ENCODE measurements at regions not wholly inside any gene's neighbourhood (a gene's known extent, or its start where the extent isn't known, plus 50 kb on each side); places are given as distances from the start of the nearest gene placed in this dataset.

DNA sequence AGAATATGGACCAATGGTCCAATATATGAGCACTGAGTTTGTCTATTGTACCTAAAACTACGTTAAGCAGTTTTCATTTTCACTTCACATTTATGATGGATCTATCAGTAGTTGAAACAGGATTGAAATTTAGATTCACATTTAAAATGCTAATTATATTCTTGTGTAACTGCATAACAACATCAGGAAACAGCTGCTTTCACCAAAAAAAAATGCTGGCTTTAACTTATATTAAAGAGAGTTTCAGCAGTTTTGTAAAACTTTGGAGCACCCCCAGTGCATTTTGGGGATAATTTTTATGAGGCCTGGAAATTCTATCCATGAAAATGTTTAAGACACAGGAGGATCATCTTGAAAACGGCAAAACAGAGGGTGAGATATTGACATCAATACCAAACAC lies 142.8 kb upstream of the ROBO2 start:
- DNase-seq = no peak
- intact Hi-C loops (cut with DNase I; ENCODE audit: low total_unique reads) (no loop called here), in situ Hi-C loops (cut with MboI; ENCODE audit: low pct_ligation_motif_present in 1 of 4, low pct_unique_long_range_greater_than_20kb in 1 of 4, low sequenced_read_pairs in 3 of 4) (no loop called here)
- H3K9me3 ChIP-seq = no peaks in the 10 kb centered on the region
- H3K27ac ChIP-seq = no peak overlapping the region
- H3K4me1 ChIP-seq = no peaks in the 10 kb centered on the region
- no peak overlapping the region for H3K4me3 ChIP-seq
- H3K36me3 ChIP-seq = no peaks in the 10 kb centered on the region
- TF ChIP-seq, protein P1, sequence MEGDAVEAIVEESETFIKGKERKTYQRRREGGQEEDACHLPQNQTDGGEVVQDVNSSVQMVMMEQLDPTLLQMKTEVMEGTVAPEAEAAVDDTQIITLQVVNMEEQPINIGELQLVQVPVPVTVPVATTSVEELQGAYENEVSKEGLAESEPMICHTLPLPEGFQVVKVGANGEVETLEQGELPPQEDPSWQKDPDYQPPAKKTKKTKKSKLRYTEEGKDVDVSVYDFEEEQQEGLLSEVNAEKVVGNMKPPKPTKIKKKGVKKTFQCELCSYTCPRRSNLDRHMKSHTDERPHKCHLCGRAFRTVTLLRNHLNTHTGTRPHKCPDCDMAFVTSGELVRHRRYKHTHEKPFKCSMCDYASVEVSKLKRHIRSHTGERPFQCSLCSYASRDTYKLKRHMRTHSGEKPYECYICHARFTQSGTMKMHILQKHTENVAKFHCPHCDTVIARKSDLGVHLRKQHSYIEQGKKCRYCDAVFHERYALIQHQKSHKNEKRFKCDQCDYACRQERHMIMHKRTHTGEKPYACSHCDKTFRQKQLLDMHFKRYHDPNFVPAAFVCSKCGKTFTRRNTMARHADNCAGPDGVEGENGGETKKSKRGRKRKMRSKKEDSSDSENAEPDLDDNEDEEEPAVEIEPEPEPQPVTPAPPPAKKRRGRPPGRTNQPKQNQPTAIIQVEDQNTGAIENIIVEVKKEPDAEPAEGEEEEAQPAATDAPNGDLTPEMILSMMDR (IDR thresholded peaks at IDR 0.05) = no peak
- TF ChIP-seq POLR2AphosphoS5 (IDR thresholded peaks at IDR 0.05) = no peak
- no peaks in the 10 kb centered on the region for H3K27me3 ChIP-seq
- 55 to 59% methylated on average over 2 of the region's 2 CpGs for WGBS, 2 donors (ENCODE audit: low coverage in 1 of 2)

DNA sequence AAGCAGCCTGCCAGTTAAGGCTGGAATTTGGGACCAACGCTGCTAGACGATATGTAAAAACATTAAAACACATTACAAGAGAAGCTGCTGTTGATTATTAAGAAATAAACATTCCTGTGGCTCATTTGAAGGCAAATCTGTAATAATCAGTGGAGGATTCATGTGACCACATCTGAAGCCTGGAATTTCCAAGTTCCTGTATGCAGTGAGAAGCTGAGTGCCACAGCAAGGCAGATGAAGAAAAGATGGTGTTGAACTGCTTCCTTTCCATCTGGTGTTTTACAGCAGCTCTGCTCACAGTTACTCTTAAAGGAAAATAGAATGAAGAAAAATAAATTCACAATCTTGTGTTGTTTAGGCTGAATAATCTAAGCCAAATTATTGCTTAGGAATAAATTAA lies 139.3 kb upstream of the ROBO2 start:
- 84 to 88% methylated on average over 2 of the region's 2 CpGs for WGBS, 2 donors (ENCODE audit: low coverage in 1 of 2)
- Histone ChIP-seq H3K4me3 (no peak overlapping the region), H3K27ac (no peak overlapping the region), H3K27me3 (no peaks in the 10 kb centered on the region), H3K9me3 (no peaks in the 10 kb centered on the region), H3K4me1 (no peaks in the 10 kb centered on the region), H3K36me3 (no peaks in the 10 kb centered on the region)
- no peak for DNase-seq
- intact Hi-C loops (cut with DNase I; ENCODE audit: low total_unique reads) = no loop called here
- TF ChIP-seq, protein P1 (IDR thresholded peaks at IDR 0.05) = no peak
- TF ChIP-seq POLR2A (IDR thresholded peaks at IDR 0.05) (no peak), EP300 (IDR thresholded peaks at IDR 0.05; ENCODE audit: low read depth) (no peak), POLR2AphosphoS5 (IDR thresholded peaks at IDR 0.05) (no peak)
- in situ Hi-C loops (cut with MboI; ENCODE audit: low pct_ligation_motif_present in 1 of 4, low pct_unique_long_range_greater_than_20kb in 1 of 4, low sequenced_read_pairs in 3 of 4) = no loop called here

DNA sequence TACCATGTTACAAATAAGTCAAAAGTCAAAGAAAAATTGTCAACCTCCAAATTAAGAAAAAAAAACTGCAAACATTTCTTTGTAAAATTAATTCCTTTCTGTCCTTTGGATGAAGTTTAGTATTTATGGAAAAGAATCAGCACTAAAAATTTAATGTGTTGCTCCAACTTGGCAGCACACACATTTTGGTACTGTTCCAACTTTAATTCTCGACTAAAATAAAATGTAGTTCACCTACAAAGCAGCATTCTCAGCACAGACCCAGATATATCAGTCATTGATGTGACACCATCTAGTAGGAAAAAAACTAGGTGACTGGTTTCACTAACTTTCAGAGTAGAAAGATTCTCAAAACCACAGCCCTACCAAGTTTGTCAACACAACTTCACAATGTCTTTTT lies 131.7 kb upstream of the ROBO2 start:
- H3K36me3 ChIP-seq = no peaks in the 10 kb centered on the region
- DNase-seq = no peak
- intact Hi-C loops (cut with DNase I; ENCODE audit: low total_unique reads) = no loop called here
- H3K4me1 ChIP-seq = no peaks in the 10 kb centered on the region
- 20 to 60% methylated on average over 1 of the region's 1 CpG for WGBS, 2 donors (ENCODE audit: low coverage in 1 of 2)
- no peak overlapping the region for H3K27ac ChIP-seq
- H3K9me3 ChIP-seq = no peaks in the 10 kb centered on the region
- no peaks in the 10 kb centered on the region for H3K27me3 ChIP-seq
- TF ChIP-seq, protein P1 (IDR thresholded peaks at IDR 0.05) = no peak
- TF ChIP-seq POLR2A (IDR thresholded peaks at IDR 0.05) (no peak), POLR2AphosphoS5 (IDR thresholded peaks at IDR 0.05) (no peak), EP300 (IDR thresholded peaks at IDR 0.05; ENCODE audit: low read depth) (no peak)
- in situ Hi-C loops (cut with MboI; ENCODE audit: low pct_ligation_motif_present in 1 of 4, low pct_unique_long_range_greater_than_20kb in 1 of 4, low sequenced_read_pairs in 3 of 4) = no loop called here
- no peak overlapping the region for H3K4me3 ChIP-seq

DNA sequence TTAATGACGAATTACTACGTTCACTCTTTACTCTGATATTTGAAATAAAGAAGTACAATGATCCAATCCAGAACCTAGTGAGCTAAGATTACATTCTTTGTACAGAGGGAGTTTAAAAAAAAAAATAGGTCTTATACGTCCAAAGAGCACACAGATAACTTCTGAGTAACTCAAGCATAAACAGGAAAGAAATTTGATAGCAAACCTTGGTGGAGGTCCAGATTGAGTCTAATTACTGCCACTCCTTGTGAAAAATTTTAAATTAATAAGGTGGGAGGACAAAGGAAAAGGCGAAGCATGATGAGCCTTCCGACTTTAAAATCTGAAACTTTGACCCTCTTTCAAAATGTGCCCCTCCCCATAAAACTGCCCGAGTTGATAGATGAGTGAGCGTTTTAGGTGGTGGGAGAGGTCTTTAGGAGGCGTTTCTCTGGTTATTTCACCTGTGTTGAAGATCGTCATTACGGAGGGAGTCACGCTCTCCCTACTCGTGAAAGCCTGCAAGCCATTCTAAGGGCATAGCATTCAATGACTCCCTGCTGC lies 127.0 kb upstream of the ROBO2 start:
- in situ Hi-C loops (cut with MboI; ENCODE audit: low pct_ligation_motif_present in 1 of 4, low pct_unique_long_range_greater_than_20kb in 1 of 4, low sequenced_read_pairs in 3 of 4) = no loop called here

More for the DNA sequence above, 127.0 kb upstream of the ROBO2 start:
- intact Hi-C loops (cut with DNase I; ENCODE audit: low total_unique reads) = no loop called here
- Histone ChIP-seq H3K4me1 (no peaks in the 10 kb centered on the region), H3K9me3 (no peaks in the 10 kb centered on the region), H3K4me3 (no peak overlapping the region), H3K27me3 (no peaks in the 10 kb centered on the region), H3K36me3 (no peaks in the 10 kb centered on the region), H3K27ac (no peak overlapping the region)
- TF ChIP-seq EP300 (IDR thresholded peaks at IDR 0.05; ENCODE audit: low read depth) = no peak
- TF ChIP-seq POLR2A (IDR thresholded peaks at IDR 0.05) = no peak
- TF ChIP-seq POLR2AphosphoS5 (IDR thresholded peaks at IDR 0.05) = no peak
- TF ChIP-seq, protein P1 (IDR thresholded peaks at IDR 0.05) = no peak
- no peak for DNase-seq
- WGBS, 2 donors (ENCODE audit: low coverage in 1 of 2) = 71 to 73% methylated on average over 7 to 12 of the region's 12 CpGs

Measured in transverse colon (tissue), 4 donors.